Endodermal cell (in vitro differentiated cells): ENCODE measurements at regions not wholly inside any gene's neighbourhood (a gene's known extent, or its start where the extent isn't known, plus 50 kb on each side); places are given as distances from the start of the nearest gene placed in this dataset.

ENCODE experiments used
- DNase-seq: peaks from one replicate; pipeline ENCODE4 v3.0.0-alpha.2; 2017
- H3K27ac ChIP-seq: 2 replicates; pipeline ENCODE4 v1.5.1; 2013; ENCODE audit warnings: mild to moderate bottlenecking, low read depth, low read length, moderate library complexity
- H3K27me3 ChIP-seq: 2 replicates; pipeline ENCODE4 v1.6.1; 2013; ENCODE audit warnings: mild to moderate bottlenecking, low read length, moderate library complexity; ENCODE audit not compliant: insufficient read depth, control insufficient read depth, poor library complexity, severe bottlenecking
- H3K36me3 ChIP-seq: 2 replicates; pipeline ENCODE4 v1.7.0; 2013; ENCODE audit warnings: mild to moderate bottlenecking, low read length, moderate library complexity; ENCODE audit not compliant: control insufficient read depth, insufficient read depth
- H3K4me1 ChIP-seq: one replicate; pipeline ENCODE4 v1.7.0; 2013; ENCODE audit warnings: low read length; ENCODE audit not compliant: control insufficient read depth, insufficient read depth
- H3K4me3 ChIP-seq: 2 replicates; pipeline ENCODE4 v1.5.1; 2013; ENCODE audit warnings: mild to moderate bottlenecking, low read length, moderate library complexity
- H3K9ac ChIP-seq: 2 replicates; pipeline ENCODE4 v1.6.1; 2013; ENCODE audit warnings: mild to moderate bottlenecking, low read length, moderate library complexity; ENCODE audit not compliant: poor library complexity, severe bottlenecking; ENCODE audit errors: extremely low read depth
- H3K9me3 ChIP-seq: 2 replicates; pipeline ENCODE4 v1.6.1; 2013; ENCODE audit warnings: mild to moderate bottlenecking, low read length, moderate library complexity; ENCODE audit not compliant: control insufficient read depth
- H3K27ac Mint-ChIP-seq: 2 replicates; pipeline ENCODE4 v1.8.0; 2020; ENCODE audit warnings: mixed read lengths
- H3K27me3 Mint-ChIP-seq: 2 replicates; pipeline ENCODE4 v1.8.0; 2021; ENCODE audit warnings: mild to moderate bottlenecking, mixed read lengths; ENCODE audit not compliant: insufficient read depth
- H3K36me3 Mint-ChIP-seq: 2 replicates; pipeline ENCODE4 v1.8.0; 2020; ENCODE audit warnings: low read depth, mixed read lengths
- H3K4me1 Mint-ChIP-seq: 2 replicates; pipeline ENCODE4 v1.8.0; 2020; ENCODE audit warnings: mixed read lengths
- H3K4me3 Mint-ChIP-seq: 2 replicates; pipeline ENCODE4 v1.8.0; 2020; ENCODE audit warnings: mild to moderate bottlenecking, moderate library complexity, mixed read lengths
- H3K9me3 Mint-ChIP-seq: 2 replicates; pipeline ENCODE4 v1.8.0; 2020; ENCODE audit warnings: mild to moderate bottlenecking, mixed read lengths
- CTCF ChIP-seq: fragments of 200-600 bp; sonication (generic); conservative IDR thresholded peaks from 2 replicates; pipeline ENCODE4 v1.5.0; 2021; ENCODE audit warnings: antibody characterized with exemption, mild to moderate bottlenecking
- WGBS, 2 experiments: methylation state at CpG; one replicate each; pipeline versions ENCODE4 v1.1.5 to v1.1.7; 2013; ENCODE audit warnings: missing lambda C conversion rate in 2 of 2, mixed read lengths in 1 of 2; ENCODE audit not compliant: insufficient coverage in 1 of 2, insufficient read length in 1 of 2; 5-methylcytosine and 5-hydroxymethylcytosine counted together

DNA sequence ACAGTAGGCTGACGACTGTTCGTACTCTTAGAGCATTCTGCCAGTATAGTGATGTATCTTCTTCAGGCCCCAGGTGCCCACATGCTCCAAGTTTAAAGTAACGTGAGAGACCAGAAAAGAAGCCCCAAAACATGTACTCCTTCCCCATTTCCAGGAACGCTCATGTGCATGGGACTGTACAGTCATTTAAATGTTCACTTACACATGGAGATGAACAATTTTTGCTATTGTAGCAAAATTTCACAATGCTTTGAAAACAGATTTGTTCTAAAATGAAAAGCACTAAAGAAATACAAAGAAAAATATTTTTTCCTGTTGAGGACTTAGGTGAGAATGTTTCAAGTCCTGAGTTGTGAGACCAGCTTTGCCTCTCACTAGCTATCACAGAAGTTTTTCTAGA lies 269.3 kb upstream of the PRDM1 start:
- Mint-ChIP-seq H3K4me3 (no peak overlapping the region), H3K9me3 (peaks cover 4% of the 10 kb centered on the region), H3K27ac (no peak overlapping the region), H3K4me1 (peaks cover 26% of the 10 kb centered on the region), H3K36me3 (no peaks in the 10 kb centered on the region), H3K27me3 (no peaks in the 10 kb centered on the region)
- DNase-seq, result no peak
- H3K9ac ChIP-seq, result no peak overlapping the region
- H3K36me3 ChIP-seq, result no peaks in the 10 kb centered on the region
- no peak for TF ChIP-seq CTCF
- WGBS, 2 experiments, result 85 to 88% methylated on average over 4 of the region's 4 CpGs
- H3K9me3 ChIP-seq, result peaks cover 4% of the 10 kb centered on the region
- H3K27ac ChIP-seq, result no peak overlapping the region
- H3K4me1 ChIP-seq, result peaks cover 15% of the 10 kb centered on the region
- H3K4me3 ChIP-seq, result no peak overlapping the region
- H3K27me3 ChIP-seq, result no peaks in the 10 kb centered on the region

DNA sequence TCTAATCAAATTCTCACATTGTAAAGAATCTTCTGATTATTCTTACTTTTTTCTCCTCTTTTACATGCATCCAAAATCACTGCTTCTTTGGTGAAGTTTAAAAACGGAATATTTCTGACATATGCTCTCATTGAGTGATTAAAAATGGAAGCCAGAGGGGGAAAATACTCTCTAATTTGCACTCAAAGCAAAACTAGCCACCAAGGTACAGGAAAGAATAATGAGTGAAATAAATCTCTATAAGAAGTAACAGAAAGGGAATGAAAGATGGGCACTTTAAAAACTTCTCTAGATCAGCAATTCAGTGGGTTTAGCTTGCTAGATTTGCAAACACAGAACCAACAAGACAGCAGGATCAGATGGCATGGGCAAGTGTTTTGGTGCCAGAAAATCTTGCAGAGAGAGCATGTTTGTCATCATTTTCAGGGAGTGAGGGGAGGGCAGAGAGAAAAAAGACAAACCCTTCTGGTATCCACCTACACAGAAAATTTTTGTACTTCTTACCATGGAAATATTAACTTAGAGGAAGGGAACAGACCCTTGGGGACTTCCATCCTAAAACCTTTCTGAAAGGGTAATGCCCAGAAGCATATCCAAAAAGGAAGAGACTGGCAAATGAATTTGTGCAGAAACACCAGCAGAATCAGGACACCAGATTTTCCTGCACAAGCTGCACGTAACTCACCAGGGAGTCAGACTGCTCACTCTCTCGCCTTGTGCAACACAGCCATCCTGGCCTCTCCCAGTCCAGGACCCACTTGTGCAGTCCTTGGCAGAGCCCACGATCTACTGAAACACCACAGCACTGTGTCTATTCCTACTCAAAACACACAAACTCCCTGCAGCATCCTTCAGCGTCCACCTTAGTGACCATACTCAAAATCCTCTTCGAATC lies 270.2 kb upstream of the PRDM1 start:
- Mint-ChIP-seq H3K36me3 (no peaks in the 10 kb centered on the region), H3K27ac (no peak overlapping the region), H3K4me1 (peaks cover 26% of the 10 kb centered on the region), H3K4me3 (no peak overlapping the region), H3K27me3 (no peaks in the 10 kb centered on the region), H3K9me3 (no peaks in the 10 kb centered on the region)
- no peak for DNase-seq
- whole genome bisulfite sequencing, 2 experiments, result 94 to 96% methylated on average over 3 to 6 of the region's 6 CpGs
- Histone ChIP-seq H3K4me1 (peaks cover 15% of the 10 kb centered on the region), H3K4me3 (no peak overlapping the region), H3K27me3 (no peaks in the 10 kb centered on the region), H3K36me3 (no peaks in the 10 kb centered on the region), H3K9ac (no peak overlapping the region), H3K9me3 (no peaks in the 10 kb centered on the region), H3K27ac (no peak overlapping the region)
- no peak for TF ChIP-seq CTCF

GRCh38 chr6:105814745-105815536 lies 271.2 kb upstream of the PRDM1 start:
- Mint-ChIP-seq H3K27me3 (no peaks in the 10 kb centered on the region), H3K4me1 (peaks cover 36% of the 10 kb centered on the region), H3K4me3 (no peak overlapping the region), H3K27ac (peak overlapping the region; percentile 22), H3K9me3 (no peaks in the 10 kb centered on the region), H3K36me3 (no peaks in the 10 kb centered on the region)
- Histone ChIP-seq H3K9me3 (no peaks in the 10 kb centered on the region), H3K27ac (no peak overlapping the region), H3K9ac (no peak overlapping the region), H3K4me3 (no peak overlapping the region), H3K36me3 (no peaks in the 10 kb centered on the region), H3K27me3 (no peaks in the 10 kb centered on the region), H3K4me1 (peaks cover 21% of the 10 kb centered on the region)
- 91 to 100% methylated on average over 2 to 3 of the region's 3 CpGs for WGBS, 2 experiments
- no peak for TF ChIP-seq CTCF
- DNase-seq, result no peak
